ENCODE measurements at regions not wholly inside any gene's neighbourhood (a gene's known extent, or its start where the extent isn't known, plus 50 kb on each side); places are given as distances from the start of the nearest gene placed in this dataset.

GRCh38 chr21:31416465-31416864 lies 72.4 kb upstream of the TIAM1 start:
- Histone ChIP-seq H3K4me1 (ENCODE audit: insufficient read depth) (no peaks in the 10 kb centered on the region), H3K36me3 (replicated peaks; ENCODE audit: insufficient read depth, low read depth) (no peaks in the 10 kb centered on the region), H3K27ac (no peak overlapping the region), H3K79me2 (no peaks in the 10 kb centered on the region), H3K9me2 (replicated peaks; ENCODE audit: insufficient read depth) (no peaks in the 10 kb centered on the region), H2AFZ (no peak overlapping the region), H4K20me1 (ENCODE audit: insufficient read depth, poor library complexity, severe bottlenecking) (no peaks in the 10 kb centered on the region), H3K4me3 (no peak overlapping the region), H3K9me3 (ENCODE audit: low read depth) (no peaks in the 10 kb centered on the region), H3K27me3 (no peaks in the 10 kb centered on the region), H3K4me2 (no peak overlapping the region)
- TF ChIP-seq EZH2 (IDR thresholded peaks at IDR 0.05; ENCODE audit: borderline replicate concordance) = no peak
- TF ChIP-seq CTCF (IDR thresholded peaks at IDR 0.05; ENCODE audit: poor library complexity) = no peak
- TF ChIP-seq EZH2phosphoT487 (IDR thresholded peaks at IDR 0.05; ENCODE audit: low read depth, severe bottlenecking, unreplicated experiment) = no peak
- WGBS (ENCODE audit: low lambda C conversion rate, missing lambda C conversion rate) = 91% methylated on average over 2 of the region's 2 CpGs
- DNase-seq (ENCODE audit: low spot score) = no peak

GRCh38 chr21:31414263-31415000 lies 70.4 kb upstream of the TIAM1 start:
- Histone ChIP-seq H3K36me3 (replicated peaks; ENCODE audit: insufficient read depth, low read depth) (no peaks in the 10 kb centered on the region), H3K4me3 (no peak overlapping the region), H3K4me2 (no peak overlapping the region), H3K27ac (no peak overlapping the region), H2AFZ (no peak overlapping the region), H3K9me2 (replicated peaks; ENCODE audit: insufficient read depth) (no peaks in the 10 kb centered on the region), H3K27me3 (no peaks in the 10 kb centered on the region), H4K20me1 (ENCODE audit: insufficient read depth, poor library complexity, severe bottlenecking) (no peaks in the 10 kb centered on the region), H3K9me3 (ENCODE audit: low read depth) (no peaks in the 10 kb centered on the region), H3K4me1 (ENCODE audit: insufficient read depth) (peaks cover 8% of the 10 kb centered on the region), H3K79me2 (no peaks in the 10 kb centered on the region)
- TF ChIP-seq CTCF (IDR thresholded peaks at IDR 0.05; ENCODE audit: poor library complexity) = no peak
- TF ChIP-seq EZH2phosphoT487 (IDR thresholded peaks at IDR 0.05; ENCODE audit: low read depth, severe bottlenecking, unreplicated experiment) = no peak
- TF ChIP-seq EZH2 (IDR thresholded peaks at IDR 0.05; ENCODE audit: borderline replicate concordance) = no peak
- whole genome bisulfite sequencing (ENCODE audit: low lambda C conversion rate, missing lambda C conversion rate) = 83% methylated on average over 12 of the region's 12 CpGs
- no peak for DNase-seq (ENCODE audit: low spot score)

- Histone ChIP-seq H3K27me3 (no peaks in the 10 kb centered on the region), H3K4me3 (no peak overlapping the region), H2AFZ (no peak overlapping the region), H3K4me2 (no peak overlapping the region), H3K9me3 (ENCODE audit: low read depth) (no peaks in the 10 kb centered on the region), H3K9me2 (replicated peaks; ENCODE audit: insufficient read depth) (no peaks in the 10 kb centered on the region), H3K36me3 (replicated peaks; ENCODE audit: insufficient read depth, low read depth) (no peaks in the 10 kb centered on the region), H3K79me2 (no peaks in the 10 kb centered on the region), H3K27ac (no peak overlapping the region), H3K4me1 (ENCODE audit: insufficient read depth) (peaks cover 8% of the 10 kb centered on the region), H4K20me1 (ENCODE audit: insufficient read depth, poor library complexity, severe bottlenecking) (no peaks in the 10 kb centered on the region)
- WGBS (ENCODE audit: low lambda C conversion rate, missing lambda C conversion rate) = 71% methylated on average over 9 of the region's 9 CpGs
- no peak for TF ChIP-seq EZH2 (IDR thresholded peaks at IDR 0.05; ENCODE audit: borderline replicate concordance)
- no peak for DNase-seq (ENCODE audit: low spot score)
These were observed 69.6 kb upstream of the TIAM1 start for GRCh38 chr21:31413698-31414097.

GRCh38 chr21:31410499-31411131 lies 66.6 kb upstream of the TIAM1 start:
- no peaks in the 10 kb centered on the region for H4K20me1 ChIP-seq (ENCODE audit: insufficient read depth, poor library complexity, severe bottlenecking)
- no peaks in the 10 kb centered on the region for H3K9me3 ChIP-seq (ENCODE audit: low read depth)
- 60% methylated on average over 7 of the region's 7 CpGs for WGBS (ENCODE audit: low lambda C conversion rate, missing lambda C conversion rate)
- H3K9me2 ChIP-seq (replicated peaks; ENCODE audit: insufficient read depth) = no peaks in the 10 kb centered on the region
- H3K79me2 ChIP-seq = no peaks in the 10 kb centered on the region
- DNase-seq (ENCODE audit: low spot score) = no peak
- H3K4me3 ChIP-seq = no peak overlapping the region
- H3K27ac ChIP-seq = peak overlapping the region; percentile 23
- H2AFZ ChIP-seq = no peak overlapping the region
- no peak overlapping the region for H3K4me2 ChIP-seq
- TF ChIP-seq CTCF (IDR thresholded peaks at IDR 0.05; ENCODE audit: poor library complexity) (no peak), EZH2phosphoT487 (IDR thresholded peaks at IDR 0.05; ENCODE audit: low read depth, severe bottlenecking, unreplicated experiment) (no peak), EZH2 (IDR thresholded peaks at IDR 0.05; ENCODE audit: borderline replicate concordance) (no peak)
- H3K27me3 ChIP-seq = no peaks in the 10 kb centered on the region
- peaks cover 8% of the 10 kb centered on the region for H3K4me1 ChIP-seq (ENCODE audit: insufficient read depth)
- H3K36me3 ChIP-seq (replicated peaks; ENCODE audit: insufficient read depth, low read depth) = no peaks in the 10 kb centered on the region

Measured in hepatocyte (in vitro differentiated cells).